HuH-7.5 (cell line): ENCODE measurements at regions not wholly inside any gene's neighbourhood (a gene's known extent, or its start where the extent isn't known, plus 50 kb on each side); places are given as distances from the start of the nearest gene placed in this dataset.

Source experiments
- DNase-seq: peaks from one replicate; pipeline ENCODE4 v3.0.0; 2011; ENCODE audit warnings: low spot score

- no peak for DNase-seq
These were observed 129.6 kb downstream of the PAX1 start for GRCh38 chr20:21835042-21835441.

- DNase-seq: no peak
These were observed 127.2 kb downstream of the PAX1 start for GRCh38 chr20:21832442-21833385.

DNA sequence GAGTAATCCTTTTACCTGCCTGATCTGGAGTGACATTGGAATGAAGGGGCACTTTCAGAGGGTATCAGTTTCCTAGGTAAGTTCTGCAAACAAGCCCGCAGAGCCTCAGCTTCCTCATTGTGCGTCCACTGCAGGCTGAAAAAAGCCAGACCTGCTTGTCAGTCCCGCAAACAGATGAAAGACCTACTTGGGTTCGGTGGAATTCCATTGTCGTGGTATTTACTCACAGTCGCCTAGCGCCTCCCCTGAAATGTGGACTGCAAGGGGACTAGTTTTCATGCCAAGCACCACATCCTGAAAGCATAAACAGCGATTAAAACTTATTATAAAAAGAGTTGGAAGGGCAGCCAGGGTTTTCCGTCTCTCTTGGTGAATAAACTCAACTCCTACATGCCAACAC lies 121.5 kb downstream of the PAX1 start:
- DNase-seq: no peak

GRCh38 chr20:21821358-21821757 lies 115.9 kb downstream of the PAX1 start:
- no peak for DNase-seq

- DNase-seq: no peak
These were observed 115.2 kb downstream of the PAX1 start for GRCh38 chr20:21820688-21821087.

DNA sequence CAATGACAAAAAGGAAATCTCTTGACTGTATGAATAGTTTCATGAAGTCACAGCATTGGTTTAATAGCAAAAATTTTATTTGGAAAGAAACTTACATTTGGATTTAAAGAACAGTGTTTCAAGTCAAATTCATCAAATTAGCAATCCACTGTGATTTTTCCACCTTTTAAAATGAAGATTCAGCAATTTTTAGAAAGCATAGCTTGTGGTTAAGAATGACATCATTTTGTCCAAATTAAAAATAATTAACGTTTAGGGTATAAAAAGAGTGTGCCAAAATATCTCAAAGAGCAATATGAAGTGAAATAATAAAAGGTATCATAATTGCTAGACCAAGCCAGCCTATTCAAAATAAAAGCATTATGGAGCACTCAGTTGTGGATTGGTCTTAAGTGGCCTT lies 114.6 kb downstream of the PAX1 start:
- no peak for DNase-seq

DNA sequence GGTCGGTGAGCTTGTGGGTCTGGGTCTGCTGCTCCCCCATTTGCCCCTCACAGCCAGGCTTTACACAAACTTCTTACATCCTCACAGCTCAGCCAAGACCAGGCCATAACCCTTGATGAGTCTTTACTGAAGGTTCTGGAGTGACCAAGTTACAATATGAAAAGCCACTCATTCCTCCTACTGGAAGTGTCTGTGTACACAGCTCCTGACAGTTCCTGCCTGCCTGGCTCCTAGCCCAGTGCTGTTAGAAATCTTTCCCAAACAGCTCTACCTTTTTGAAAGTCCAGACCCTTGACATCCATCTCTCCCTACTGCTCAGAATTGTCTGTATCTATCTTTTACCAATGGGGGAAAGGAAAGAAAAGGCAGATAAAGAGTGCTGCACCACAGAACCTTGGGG lies 106.9 kb downstream of the PAX1 start:
- no peak for DNase-seq

GRCh38 chr20:21809961-21810523 lies 104.6 kb downstream of the PAX1 start:
- no peak for DNase-seq

DNA sequence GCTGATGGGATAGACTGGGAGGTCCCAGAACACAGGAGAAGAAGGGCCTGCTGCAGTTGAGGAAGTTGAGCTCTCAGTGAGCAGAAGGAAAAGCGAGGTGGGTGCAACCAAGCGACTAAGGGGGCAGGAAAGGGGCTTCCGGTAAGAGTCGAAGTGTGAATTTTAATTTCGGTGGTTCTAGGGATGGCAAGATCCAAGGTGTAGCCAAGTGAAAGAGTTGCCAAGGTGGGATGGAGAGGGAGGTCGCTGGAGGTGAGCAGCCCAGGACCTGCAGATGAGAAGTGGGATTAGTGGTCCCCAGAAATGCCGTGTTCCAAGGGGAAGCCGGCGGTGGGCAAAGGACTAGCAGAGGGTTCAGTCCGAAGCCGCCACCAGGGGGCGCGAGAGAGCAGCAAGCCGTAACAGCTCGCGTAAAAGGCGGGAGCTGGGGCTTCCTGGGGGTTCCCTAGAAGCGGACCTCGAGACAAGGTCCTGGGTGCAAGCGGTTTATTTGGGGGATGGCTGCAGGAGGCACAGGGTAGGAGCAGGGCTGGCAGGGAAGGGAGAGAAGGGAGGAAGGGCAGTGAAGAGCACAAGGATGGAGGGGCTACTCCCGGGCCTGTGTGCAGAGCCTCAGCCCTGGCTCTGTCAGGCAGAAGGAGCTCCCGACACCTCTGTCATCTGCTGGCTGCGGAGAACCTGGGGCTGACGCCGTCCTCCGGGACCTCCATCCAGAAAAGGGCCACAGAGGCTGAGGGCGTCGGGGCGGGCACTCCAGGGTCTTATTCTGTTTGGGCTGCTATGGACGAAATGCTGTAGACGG lies 103.6 kb downstream of the PAX1 start:
- peak; percentile 70 for DNase-seq

DNA sequence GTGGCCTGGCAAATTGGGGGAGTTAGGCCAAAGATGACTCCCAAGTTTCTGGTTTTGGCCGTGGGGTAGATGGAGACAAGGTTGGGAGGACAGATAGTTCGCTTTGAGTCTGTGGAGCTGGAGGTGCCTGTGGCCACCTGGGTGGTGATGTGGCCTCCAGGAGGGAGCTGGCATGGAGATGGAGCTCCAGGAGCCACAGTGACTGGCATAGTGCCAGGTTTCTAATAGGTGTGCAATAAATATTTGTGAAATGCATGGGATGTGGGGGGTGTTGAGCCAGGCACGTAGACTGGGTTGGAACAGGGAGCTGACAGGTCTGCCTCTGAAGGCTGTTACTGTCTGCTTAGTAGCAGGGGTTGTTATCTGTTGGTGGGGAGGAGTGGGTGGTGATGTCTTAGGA lies 102.7 kb downstream of the PAX1 start:
- no peak for DNase-seq

DNA sequence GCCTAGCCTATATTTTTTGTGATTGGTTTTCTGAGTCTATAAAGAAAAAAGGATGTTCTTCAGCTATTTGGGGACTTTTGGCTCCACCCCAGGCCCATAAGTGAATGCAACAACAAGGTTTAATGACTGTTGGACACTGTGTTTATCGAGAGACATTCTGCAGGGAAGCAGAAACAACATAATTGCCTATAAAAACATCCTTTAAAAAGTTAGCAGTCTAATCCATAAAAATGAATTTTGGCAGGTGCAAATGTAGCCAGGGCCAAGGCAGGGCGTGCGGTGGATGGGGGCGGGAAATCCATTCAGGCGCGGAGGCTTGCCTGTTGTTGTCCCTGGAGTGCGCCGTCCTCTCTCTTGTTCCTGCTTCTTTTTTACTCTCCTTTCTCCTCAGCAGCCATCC lies 99.3 kb downstream of the PAX1 start:
- no peak for DNase-seq

- DNase-seq: no peak
These were observed 95.7 kb downstream of the PAX1 start for GRCh38 chr20:21801193-21801592.

GRCh38 chr20:21798384-21798783 lies 92.9 kb downstream of the PAX1 start:
- DNase-seq: no peak

- no peak for DNase-seq
These were observed 90.6 kb downstream of the PAX1 start for GRCh38 chr20:21796059-21796458.

DNA sequence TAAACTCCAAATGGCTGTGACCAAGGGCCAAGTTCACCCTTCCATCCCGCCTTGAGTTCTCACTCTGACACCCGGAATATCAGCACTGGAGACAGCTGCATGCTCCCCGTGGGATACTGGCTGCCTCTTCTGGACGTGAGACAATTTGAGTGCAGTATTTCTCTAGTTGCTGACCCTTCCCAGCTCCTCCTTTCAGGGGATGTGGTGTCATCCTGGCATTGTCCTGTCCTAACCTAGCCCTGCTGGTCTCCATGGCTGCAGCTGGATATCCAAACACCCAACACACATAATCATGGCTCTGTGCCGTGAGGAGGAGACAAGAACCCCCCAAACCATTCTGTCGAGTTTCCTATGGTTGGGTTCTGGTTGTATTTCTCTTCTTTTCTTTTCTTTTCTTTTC lies 82.6 kb downstream of the PAX1 start:
- no peak for DNase-seq

- no peak for DNase-seq
These were observed 76.1 kb downstream of the PAX1 start for GRCh38 chr20:21781446-21782075.

- no peak for DNase-seq
These were observed 75.1 kb downstream of the PAX1 start for GRCh38 chr20:21780528-21780927.
